GM23248 (cell line): ENCODE measurements at regions not wholly inside any gene's neighbourhood (a gene's known extent, or its start where the extent isn't known, plus 50 kb on each side); places are given as distances from the start of the nearest gene placed in this dataset.

ENCODE experiments used
- EZH2 ChIP-seq: fragments of 200-600 bp; sonication (generic); IDR thresholded peaks from 2 replicates; pipeline ENCODE4 v1.6.1; 2018; ENCODE audit warnings: antibody characterized with exemption, mild to moderate bottlenecking; ENCODE audit not compliant: insufficient read depth, poor library complexity, severe bottlenecking
- EZH2phosphoT487 ChIP-seq: fragments of 200-600 bp; sonication (generic); IDR thresholded peaks from 2 replicates; pipeline ENCODE4 v1.6.1; 2018; ENCODE audit warnings: antibody characterized with exemption, moderate library complexity, mild to moderate bottlenecking, low read depth; ENCODE audit not compliant: insufficient read depth

- no peak for TF ChIP-seq EZH2
- TF ChIP-seq EZH2phosphoT487: no peak
These were observed 1513.3 kb downstream of the FAM181B start for GRCh38 chr11:81220146-81220895.
